ENCODE measurements at regions not wholly inside any gene's neighbourhood (a gene's known extent, or its start where the extent isn't known, plus 50 kb on each side); places are given as distances from the start of the nearest gene placed in this dataset.

GRCh38 chr7:155997431-155998327 is 185.4 kb upstream of the SHH start:
- no peak for TF ChIP-seq CTCF (IDR thresholded peaks at IDR 0.05; ENCODE audit: insufficient read depth, missing control alignments)
- no peak for DNase-seq (ENCODE audit: insufficient read length, low spot score)

GRCh38 chr7:155996718-155997280 is 184.5 kb upstream of the SHH start:
- FAIRE-seq = no peak
- TF ChIP-seq CTCF (IDR thresholded peaks at IDR 0.05; ENCODE audit: insufficient read depth, missing control alignments) = no peak

More at GRCh38 chr7:155997431-155998327, 185.4 kb upstream of the SHH start:
- no peak for FAIRE-seq

GRCh38 chr7:155995183-155995612 is 182.9 kb upstream of the SHH start:
- TF ChIP-seq CTCF (IDR thresholded peaks at IDR 0.05; ENCODE audit: insufficient read depth, missing control alignments) = no peak
- no peak for DNase-seq (ENCODE audit: insufficient read length, low spot score)
- no peak for FAIRE-seq

More at GRCh38 chr7:155996718-155997280, 184.5 kb upstream of the SHH start:
- no peak for DNase-seq (ENCODE audit: insufficient read length, low spot score)

GRCh38 chr7:155994279-155994811 is 182.1 kb upstream of the SHH start:
- DNase-seq (ENCODE audit: insufficient read length, low spot score) = no peak
- TF ChIP-seq CTCF (IDR thresholded peaks at IDR 0.05; ENCODE audit: insufficient read depth, missing control alignments) = no peak
- FAIRE-seq = no peak

- FAIRE-seq = no peak
These were observed 181.4 kb upstream of the SHH start for GRCh38 chr7:155993420-155994278.

GRCh38 chr7:155992974-155993373 is 180.7 kb upstream of the SHH start:
- no peak for TF ChIP-seq CTCF (IDR thresholded peaks at IDR 0.05; ENCODE audit: insufficient read depth, missing control alignments)
- no peak for DNase-seq (ENCODE audit: insufficient read length, low spot score)
- no peak for FAIRE-seq

More at GRCh38 chr7:155993420-155994278, 181.4 kb upstream of the SHH start:
- DNase-seq (ENCODE audit: insufficient read length, low spot score) = no peak
- TF ChIP-seq CTCF (IDR thresholded peaks at IDR 0.05; ENCODE audit: insufficient read depth, missing control alignments) = no peak

All from D721Med (cell line).